HEK293 (cell line): ENCODE measurements at regions not wholly inside any gene's neighbourhood (a gene's known extent, or its start where the extent isn't known, plus 50 kb on each side); places are given as distances from the start of the nearest gene placed in this dataset.

Experiments
- CTCF ChIA-PET: fragments of 350-600 bp; formaldehyde crosslinking; extraction: SDS; loops from one replicate; lab custom pipeline; 2021; ENCODE audit warnings: antibody characterized with exemption; lab: Yijun Ruan, JAX
- POLR2A ChIA-PET: fragments of 300-600 bp; formaldehyde crosslinking; extraction: SDS; loops from one replicate; lab custom pipeline; 2020; ENCODE audit warnings: antibody characterized with exemption, inconsistent platforms; lab: Yijun Ruan, JAX
- H3K27ac ChIP-seq: fragments of 200-500 bp; sonication (Bioruptor generic); 2 replicates; pipeline ENCODE4 v1.5.1; 2014; ENCODE audit warnings: low read depth, low read length, control low read depth, inconsistent platforms; ENCODE audit errors: extremely low read depth
- H3K36me3 ChIP-seq, 2 experiments: fragments of 200-500 bp in 1 of 2; sonication (Bioruptor generic) in 1 of 2; 1 replicate in 1 of 2; 2 replicates in 1 of 2; pipeline ENCODE4 v1.5.1; 2014 to 2017; ENCODE audit warnings: inconsistent platforms in 2 of 2, low read length in 2 of 2; ENCODE audit not compliant: control insufficient read depth in 2 of 2, insufficient read depth in 1 of 2
- H3K4me1 ChIP-seq: fragments of 200-500 bp; sonication (Bioruptor generic); 2 replicates; pipeline ENCODE4 v1.5.1; 2014; ENCODE audit warnings: mild to moderate bottlenecking, low read length, inconsistent platforms; ENCODE audit not compliant: control insufficient read depth, insufficient read depth
- H3K4me3 ChIP-seq: 2 replicates; pipeline ENCODE4 v1.5.1; 2011; ENCODE audit warnings: low read depth, mild to moderate bottlenecking, control low read depth, low read length, moderate library complexity
- H3K9me3 ChIP-seq: fragments of 200-500 bp; sonication (Bioruptor generic); 2 replicates; pipeline ENCODE4 v1.5.1; 2014; ENCODE audit warnings: low read depth, low read length, inconsistent platforms; ENCODE audit not compliant: control insufficient read depth, insufficient read depth
- AEBP2 ChIP-seq: fragments of 450-650 bp; formaldehyde crosslinking; IDR thresholded peaks from 2 replicates; pipeline ENCODE4 v1.5.1; 2016; ENCODE audit warnings: missing biosample characterization, missing genetic modification characterization, borderline replicate concordance
- FEZF1 ChIP-seq: fragments of 450-650 bp; formaldehyde crosslinking; IDR thresholded peaks from 2 replicates; pipeline ENCODE4 v1.5.1; 2016; ENCODE audit warnings: missing biosample characterization, missing genetic modification characterization
- HOXD13 ChIP-seq: sonication (generic); formaldehyde crosslinking; IDR thresholded peaks from 2 replicates; pipeline ENCODE4 v1.8.0; 2022; ENCODE audit warnings: missing genetic modification reagents, borderline replicate concordance
- SCRT2 ChIP-seq: fragments of 450-650 bp; formaldehyde crosslinking; IDR thresholded peaks from 2 replicates; pipeline ENCODE4 v1.5.1; 2016; ENCODE audit warnings: missing biosample characterization, missing genetic modification characterization
- SETDB1 ChIP-seq: IDR thresholded peaks from one replicate; pipeline ENCODE4 v1.6.1; 2017; ENCODE audit warnings: mild to moderate bottlenecking, low read length, moderate library complexity, mixed read lengths; ENCODE audit not compliant: insufficient read length
- ZBTB48 ChIP-seq: fragments of 450-650 bp; formaldehyde crosslinking; IDR thresholded peaks from 2 replicates; pipeline ENCODE4 v1.5.1; 2016; ENCODE audit warnings: missing biosample characterization, missing genetic modification characterization
- ZIC2 ChIP-seq: fragments of 450-650 bp; formaldehyde crosslinking; IDR thresholded peaks from 2 replicates; pipeline ENCODE4 v1.5.1; 2016; ENCODE audit warnings: missing biosample characterization, missing genetic modification characterization
- ZNF114 ChIP-seq: fragments of 450-650 bp; formaldehyde crosslinking; IDR thresholded peaks from 2 replicates; pipeline ENCODE4 v1.5.0; 2017; ENCODE audit warnings: missing biosample characterization, missing genetic modification characterization
- ZNF121 ChIP-seq: fragments of 450-650 bp; formaldehyde crosslinking; IDR thresholded peaks from 2 replicates; pipeline ENCODE4 v1.5.1; 2016; ENCODE audit warnings: missing biosample characterization, missing genetic modification characterization
- ZNF146 ChIP-seq: fragments of 450-650 bp; formaldehyde crosslinking; IDR thresholded peaks from 2 replicates; pipeline ENCODE4 v1.5.1; 2016; ENCODE audit warnings: missing biosample characterization, missing genetic modification characterization
- ZNF16 ChIP-seq: fragments of 450-650 bp; formaldehyde crosslinking; IDR thresholded peaks from 2 replicates; pipeline ENCODE4 v1.5.1; 2016; ENCODE audit warnings: low read depth, missing biosample characterization, missing genetic modification characterization
- ZNF214 ChIP-seq: fragments of 450-650 bp; formaldehyde crosslinking; IDR thresholded peaks from 2 replicates; pipeline ENCODE4 v1.5.1; 2017; ENCODE audit warnings: missing biosample characterization, mild to moderate bottlenecking, missing genetic modification characterization, borderline replicate concordance
- ZNF394 ChIP-seq: fragments of 450-650 bp; formaldehyde crosslinking; IDR thresholded peaks from 2 replicates; pipeline ENCODE4 v1.5.1; 2016; ENCODE audit warnings: missing biosample characterization, missing genetic modification characterization, mild to moderate bottlenecking, moderate library complexity, borderline replicate concordance
- ZNF404 ChIP-seq: fragments of 450-650 bp; formaldehyde crosslinking; IDR thresholded peaks from 2 replicates; pipeline ENCODE4 v1.5.1; 2017; ENCODE audit warnings: missing biosample characterization, missing genetic modification characterization
- ZNF510 ChIP-seq: fragments of 450-650 bp; formaldehyde crosslinking; IDR thresholded peaks from 2 replicates; pipeline ENCODE4 v1.5.1; 2018; ENCODE audit warnings: mild to moderate bottlenecking, missing genetic modification characterization, missing biosample characterization; ENCODE audit not compliant: insufficient replicate concordance
- ZNF704 ChIP-seq: fragments of 450-650 bp; formaldehyde crosslinking; IDR thresholded peaks from 2 replicates; pipeline ENCODE4 v1.5.1; 2016; ENCODE audit warnings: missing biosample characterization, missing genetic modification characterization
- ZNF777 ChIP-seq: fragments of 450-650 bp; formaldehyde crosslinking; IDR thresholded peaks from 2 replicates; pipeline ENCODE4 v1.5.1; 2017; ENCODE audit warnings: missing biosample characterization, missing genetic modification characterization, borderline replicate concordance
- TF ChIP-seq, protein P1 (sequence below): fragments of 450-650 bp; formaldehyde crosslinking; conservative IDR thresholded peaks from 2 replicates; pipeline ENCODE4 v1.5.1; 2016; ENCODE audit warnings: low read depth, missing biosample characterization, missing genetic modification characterization
- TF ChIP-seq, protein P2 (sequence below): fragments of 450-650 bp; formaldehyde crosslinking; IDR thresholded peaks from 2 replicates; pipeline ENCODE4 v1.5.0; 2017; ENCODE audit warnings: missing biosample characterization, missing genetic modification characterization, borderline replicate concordance
- TF ChIP-seq, protein P3 (sequence below): fragments of 450-650 bp; formaldehyde crosslinking; IDR thresholded peaks from 2 replicates; pipeline ENCODE4 v1.5.1; 2016; ENCODE audit warnings: missing biosample characterization, missing genetic modification characterization
- TF ChIP-seq, protein P4 (sequence below): fragments of 450-650 bp; formaldehyde crosslinking; IDR thresholded peaks from 2 replicates; pipeline ENCODE4 v1.5.1; 2016; ENCODE audit warnings: missing biosample characterization, missing genetic modification characterization

- H3K4me1 ChIP-seq: no peaks in the 10 kb centered on the region
- H3K27ac ChIP-seq: no peak overlapping the region
- no peak for TF ChIP-seq ZNF510 (tag by site-specific recombination)
- no peak for TF ChIP-seq SETDB1
- TF ChIP-seq ZNF394 (tag by site-specific recombination): no peak
- TF ChIP-seq ZNF16 (tag by site-specific recombination): no peak
- no peak for TF ChIP-seq SCRT2 (tag by site-specific recombination)
- TF ChIP-seq ZNF214: no peak
- TF ChIP-seq, protein P1, sequence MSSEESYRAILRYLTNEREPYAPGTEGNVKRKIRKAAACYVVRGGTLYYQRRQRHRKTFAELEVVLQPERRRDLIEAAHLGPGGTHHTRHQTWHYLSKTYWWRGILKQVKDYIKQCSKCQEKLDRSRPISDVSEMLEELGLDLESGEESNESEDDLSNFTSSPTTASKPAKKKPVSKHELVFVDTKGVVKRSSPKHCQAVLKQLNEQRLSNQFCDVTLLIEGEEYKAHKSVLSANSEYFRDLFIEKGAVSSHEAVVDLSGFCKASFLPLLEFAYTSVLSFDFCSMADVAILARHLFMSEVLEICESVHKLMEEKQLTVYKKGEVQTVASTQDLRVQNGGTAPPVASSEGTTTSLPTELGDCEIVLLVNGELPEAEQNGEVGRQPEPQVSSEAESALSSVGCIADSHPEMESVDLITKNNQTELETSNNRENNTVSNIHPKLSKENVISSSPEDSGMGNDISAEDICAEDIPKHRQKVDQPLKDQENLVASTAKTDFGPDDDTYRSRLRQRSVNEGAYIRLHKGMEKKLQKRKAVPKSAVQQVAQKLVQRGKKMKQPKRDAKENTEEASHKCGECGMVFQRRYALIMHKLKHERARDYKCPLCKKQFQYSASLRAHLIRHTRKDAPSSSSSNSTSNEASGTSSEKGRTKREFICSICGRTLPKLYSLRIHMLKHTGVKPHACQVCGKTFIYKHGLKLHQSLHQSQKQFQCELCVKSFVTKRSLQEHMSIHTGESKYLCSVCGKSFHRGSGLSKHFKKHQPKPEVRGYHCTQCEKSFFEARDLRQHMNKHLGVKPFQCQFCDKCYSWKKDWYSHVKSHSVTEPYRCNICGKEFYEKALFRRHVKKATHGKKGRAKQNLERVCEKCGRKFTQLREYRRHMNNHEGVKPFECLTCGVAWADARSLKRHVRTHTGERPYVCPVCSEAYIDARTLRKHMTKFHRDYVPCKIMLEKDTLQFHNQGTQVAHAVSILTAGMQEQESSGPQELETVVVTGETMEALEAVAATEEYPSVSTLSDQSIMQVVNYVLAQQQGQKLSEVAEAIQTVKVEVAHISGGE (tag by site-specific recombination): no peak
- no peak for TF ChIP-seq ZNF704 (tag by site-specific recombination)
- no peak for TF ChIP-seq AEBP2
- no peak for TF ChIP-seq ZNF146 (tag by site-specific recombination)
- no peak for TF ChIP-seq ZNF404
- ChIA-PET CTCF (interaction anchor here (0.7 kb wide), 1 partner anchor 14 kb away, joined by 3 read pairs; no protein-coding TSS in a partner anchor), POLR2A (no interaction called here)
- no peaks in the 10 kb centered on the region for H3K36me3 ChIP-seq
- H3K9me3 ChIP-seq: no peaks in the 10 kb centered on the region
- no peak overlapping the region for H3K4me3 ChIP-seq
Measured at GRCh38 chr11:110035357-110035756, 57.8 kb upstream of the ZC3H12C start.

DNA sequence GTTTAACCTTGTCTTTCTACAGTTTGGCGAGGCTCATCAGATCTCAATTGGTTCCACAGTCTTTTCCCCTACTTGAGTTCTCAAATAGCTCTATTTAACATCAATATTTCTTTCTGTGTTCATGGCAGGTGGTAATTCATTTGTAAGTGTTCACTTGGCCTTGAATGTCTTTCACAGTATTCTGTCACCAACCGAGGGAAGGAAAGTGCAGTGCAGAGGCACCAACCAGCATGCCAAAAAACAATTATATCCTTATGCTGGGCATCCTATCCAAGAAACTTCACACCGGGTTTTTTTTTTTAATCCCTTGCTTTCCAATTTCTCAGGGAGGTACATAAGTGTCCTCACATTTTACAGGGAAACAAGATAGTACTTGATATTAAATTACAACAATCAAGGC, 55.0 kb upstream of the ZC3H12C start:
- no peaks in the 10 kb centered on the region for H3K9me3 ChIP-seq
- CTCF ChIA-PET: interaction anchor here (0.7 kb wide), 1 partner anchor 165 kb away, joined by 3 read pairs; no protein-coding TSS in a partner anchor
- no peaks in the 10 kb centered on the region for H3K4me1 ChIP-seq
- H3K36me3 ChIP-seq: no peaks in the 10 kb centered on the region
- POLR2A ChIA-PET: no interaction called here
- H3K4me3 ChIP-seq: no peak overlapping the region
- H3K27ac ChIP-seq: no peak overlapping the region
- TF ChIP-seq, protein P1 (tag by site-specific recombination): no peak
- TF ChIP-seq FEZF1 (no peak), ZIC2 (tag by site-specific recombination) (no peak), HOXD13 (no peak), ZNF121 (tag by site-specific recombination) (no peak), ZBTB48 (no peak), ZNF114 (tag by site-specific recombination) (no peak), ZNF777 (no peak)
- TF ChIP-seq, protein P2, sequence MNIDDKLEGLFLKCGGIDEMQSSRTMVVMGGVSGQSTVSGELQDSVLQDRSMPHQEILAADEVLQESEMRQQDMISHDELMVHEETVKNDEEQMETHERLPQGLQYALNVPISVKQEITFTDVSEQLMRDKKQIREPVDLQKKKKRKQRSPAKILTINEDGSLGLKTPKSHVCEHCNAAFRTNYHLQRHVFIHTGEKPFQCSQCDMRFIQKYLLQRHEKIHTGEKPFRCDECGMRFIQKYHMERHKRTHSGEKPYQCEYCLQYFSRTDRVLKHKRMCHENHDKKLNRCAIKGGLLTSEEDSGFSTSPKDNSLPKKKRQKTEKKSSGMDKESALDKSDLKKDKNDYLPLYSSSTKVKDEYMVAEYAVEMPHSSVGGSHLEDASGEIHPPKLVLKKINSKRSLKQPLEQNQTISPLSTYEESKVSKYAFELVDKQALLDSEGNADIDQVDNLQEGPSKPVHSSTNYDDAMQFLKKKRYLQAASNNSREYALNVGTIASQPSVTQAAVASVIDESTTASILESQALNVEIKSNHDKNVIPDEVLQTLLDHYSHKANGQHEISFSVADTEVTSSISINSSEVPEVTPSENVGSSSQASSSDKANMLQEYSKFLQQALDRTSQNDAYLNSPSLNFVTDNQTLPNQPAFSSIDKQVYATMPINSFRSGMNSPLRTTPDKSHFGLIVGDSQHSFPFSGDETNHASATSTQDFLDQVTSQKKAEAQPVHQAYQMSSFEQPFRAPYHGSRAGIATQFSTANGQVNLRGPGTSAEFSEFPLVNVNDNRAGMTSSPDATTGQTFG: no peak
- TF ChIP-seq, protein P3, sequence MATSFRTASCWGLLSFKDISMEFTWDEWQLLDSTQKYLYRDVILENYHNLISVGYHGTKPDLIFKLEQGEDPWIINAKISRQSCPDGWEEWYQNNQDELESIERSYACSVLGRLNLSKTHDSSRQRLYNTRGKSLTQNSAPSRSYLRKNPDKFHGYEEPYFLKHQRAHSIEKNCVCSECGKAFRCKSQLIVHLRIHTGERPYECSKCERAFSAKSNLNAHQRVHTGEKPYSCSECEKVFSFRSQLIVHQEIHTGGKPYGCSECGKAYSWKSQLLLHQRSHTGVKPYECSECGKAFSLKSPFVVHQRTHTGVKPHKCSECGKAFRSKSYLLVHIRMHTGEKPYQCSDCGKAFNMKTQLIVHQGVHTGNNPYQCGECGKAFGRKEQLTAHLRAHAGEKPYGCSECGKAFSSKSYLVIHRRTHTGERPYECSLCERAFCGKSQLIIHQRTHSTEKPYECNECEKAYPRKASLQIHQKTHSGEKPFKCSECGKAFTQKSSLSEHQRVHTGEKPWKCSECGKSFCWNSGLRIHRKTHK (tag by site-specific recombination): no peak
- TF ChIP-seq, protein P4, sequence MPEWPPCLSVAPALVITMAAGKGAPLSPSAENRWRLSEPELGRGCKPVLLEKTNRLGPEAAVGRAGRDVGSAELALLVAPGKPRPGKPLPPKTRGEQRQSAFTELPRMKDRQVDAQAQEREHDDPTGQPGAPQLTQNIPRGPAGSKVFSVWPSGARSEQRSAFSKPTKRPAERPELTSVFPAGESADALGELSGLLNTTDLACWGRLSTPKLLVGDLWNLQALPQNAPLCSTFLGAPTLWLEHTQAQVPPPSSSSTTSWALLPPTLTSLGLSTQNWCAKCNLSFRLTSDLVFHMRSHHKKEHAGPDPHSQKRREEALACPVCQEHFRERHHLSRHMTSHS (tag by site-specific recombination): no peak
